GM12878 (cell line): ENCODE measurements at regions not wholly inside any gene's neighbourhood (a gene's known extent, or its start where the extent isn't known, plus 50 kb on each side); places are given as distances from the start of the nearest gene placed in this dataset.

ENCODE experiments used
- ATAC-seq: fragments of 200-7000 bp; cut with Tn5 transposase; 3 replicates; pipeline ENCODE4 v1.9.1; 2020; ENCODE audit warnings: mild to moderate bottlenecking, moderate library complexity
- BruUV-seq: library from RNA; stranded (reverse); fragments of 400-500 nt; replicated peaks from 2 replicates; lab custom pipeline; 2021; lab: Mats Ljungman, UMichigan
- CTCF ChIA-PET: fragments of 300-600 bp; sonication (Branson Sonifier 250); formaldehyde crosslinking; extraction: SDS; loops from one replicate; lab custom pipeline; 2021; ENCODE audit warnings: inconsistent platforms; lab: Yijun Ruan, JAX
- POLR2A ChIA-PET: fragments of 350-600 bp; formaldehyde crosslinking; extraction: SDS; loops from one replicate; lab custom pipeline; 2021; ENCODE audit warnings: inconsistent platforms; lab: Charles Lee
- RAD21 ChIA-PET: fragments of 300-600 bp; sonication (Branson Sonifier 250); formaldehyde crosslinking; loops from one replicate; lab custom pipeline; 2023; ENCODE audit warnings: antibody characterized with exemption; ENCODE audit not compliant: unreplicated experiment; lab: Charles Lee
- SMC1A ChIA-PET: fragments of 300-600 bp; sonication (Branson Sonifier 250); formaldehyde crosslinking; loops from one replicate; lab custom pipeline; 2023; ENCODE audit not compliant: unreplicated experiment, uncharacterized antibody; lab: Charles Lee
- DNase-seq: peaks from one replicate; pipeline ENCODE4 v3.0.0-alpha.2; 2011; ENCODE audit warnings: low read depth, low spot score
- FAIRE-seq: peaks from 3 replicates; lab custom pipeline; 2011; peaks lifted over from hg19 to GRCh38; lab: Jason Lieb, UNC
- H2AFZ ChIP-seq: 2 replicates; pipeline ENCODE4 v1.6.0; 2011; ENCODE audit warnings: low read depth, low read length, control low read depth; ENCODE audit not compliant: control insufficient read depth
- H3K27ac ChIP-seq: 2 replicates; pipeline ENCODE4 v1.5.1; 2011; ENCODE audit warnings: control low read depth; ENCODE audit not compliant: control insufficient read depth, insufficient read depth
- H3K27me3 ChIP-seq, 2 experiments: replicated peaks in 1 of 2; 2 replicates each; pipeline versions ENCODE4 v1.6.0 to v1.6.1; 2011; ENCODE audit warnings: low read length in 1 of 2; ENCODE audit not compliant: control insufficient read depth in 2 of 2, insufficient read depth in 2 of 2
- H3K36me3 ChIP-seq, 2 experiments: 2 replicates each; pipeline ENCODE4 v1.5.1; 2011; ENCODE audit warnings: low read length in 1 of 2; ENCODE audit not compliant: control insufficient read depth in 2 of 2, insufficient read depth in 2 of 2
- H3K4me1 ChIP-seq: 2 replicates; pipeline ENCODE4 v1.6.1; 2011; ENCODE audit warnings: mild to moderate bottlenecking, low read length, moderate library complexity, mixed read lengths; ENCODE audit not compliant: control insufficient read depth, insufficient read depth
- H3K4me2 ChIP-seq: 2 replicates; pipeline ENCODE4 v1.6.0; 2011; ENCODE audit warnings: control low read depth; ENCODE audit not compliant: control insufficient read depth, insufficient read depth
- H3K4me3 ChIP-seq: fragments of 200-600 bp; sonication (generic); 2 replicates; pipeline ENCODE4 v1.5.1; 2016
- H3K79me2 ChIP-seq: 2 replicates; pipeline ENCODE4 v1.6.0; 2011; ENCODE audit warnings: low read length; ENCODE audit not compliant: control insufficient read depth, insufficient read depth
- H3K9ac ChIP-seq: 2 replicates; pipeline ENCODE4 v1.8.0; 2011; ENCODE audit warnings: low read length, control low read depth, mixed read lengths; ENCODE audit not compliant: control insufficient read depth, insufficient read depth
- H3K9me3 ChIP-seq: replicated peaks from 3 replicates; pipeline ENCODE4 v1.5.1; 2011; ENCODE audit warnings: mild to moderate bottlenecking, low read length; ENCODE audit not compliant: control insufficient read depth, insufficient read depth
- H4K20me1 ChIP-seq: 2 replicates; pipeline ENCODE4 v1.6.0; 2011; ENCODE audit not compliant: control insufficient read depth, insufficient read depth
- BCL11A ChIP-seq: IDR thresholded peaks from 2 replicates; pipeline ENCODE4 v1.6.1; 2011; ENCODE audit warnings: low read depth, low read length
- CEBPB ChIP-seq, 2 experiments: fragments of 150-350 bp in 1 of 2; IDR thresholded peaks; 2 replicates each; pipeline ENCODE4 v1.6.1; 2012 to 2014; ENCODE audit warnings: low read depth in 2 of 2, low read length in 2 of 2, borderline replicate concordance in 1 of 2, inconsistent platforms in 1 of 2
- E2F4 ChIP-seq: IDR thresholded peaks from 2 replicates; pipeline ENCODE4 v1.6.1; 2012; ENCODE audit warnings: low read depth, low read length, improper control_type of control experiment
- ETV6 ChIP-seq, 2 experiments: fragments of 450-650 bp in 1 of 2; IDR thresholded peaks in 1 of 2; conservative IDR thresholded peaks in 1 of 2; 2 replicates each; pipeline ENCODE4 v1.6.1; 2014; ENCODE audit warnings: antibody characterized with exemption in 1 of 2, borderline replicate concordance in 1 of 2, low read depth in 1 of 2, mild to moderate bottlenecking in 1 of 2, moderate library complexity in 1 of 2
- EZH2 ChIP-seq: IDR thresholded peaks from 2 replicates; pipeline ENCODE4 v1.6.1; 2012; ENCODE audit warnings: low read depth, mild to moderate bottlenecking, control low read depth, inconsistent platforms, low read length, borderline replicate concordance; ENCODE audit not compliant: control insufficient read depth
- JUND ChIP-seq: IDR thresholded peaks from 2 replicates; pipeline ENCODE4 v1.6.1; 2012; ENCODE audit warnings: low read depth, mild to moderate bottlenecking, low read length, improper control_type of control experiment, moderate library complexity
- PAX5 ChIP-seq: IDR thresholded peaks from 2 replicates; pipeline ENCODE4 v1.6.1; 2011; ENCODE audit warnings: low read depth, low read length, borderline replicate concordance
- SMAD1 ChIP-seq: fragments of 450-650 bp; IDR thresholded peaks from 2 replicates; pipeline ENCODE4 v1.6.1; 2018; ENCODE audit warnings: mild to moderate bottlenecking, low read depth; ENCODE audit not compliant: partially characterized antibody
- SRF ChIP-seq, 2 experiments: IDR thresholded peaks; 2 replicates each; pipeline ENCODE4 v1.6.1; 2011; ENCODE audit warnings: low read depth in 2 of 2, low read length in 2 of 2, mild to moderate bottlenecking in 1 of 2, moderate library complexity in 1 of 2
- STAT3 ChIP-seq: IDR thresholded peaks from 2 replicates; pipeline ENCODE4 v1.6.1; 2011; ENCODE audit warnings: low read depth, low read length, improper control_type of control experiment
- TARDBP ChIP-seq: IDR thresholded peaks from 2 replicates; pipeline ENCODE4 v1.6.1; 2016; ENCODE audit warnings: borderline replicate concordance
- USF1 ChIP-seq: IDR thresholded peaks from 2 replicates; pipeline ENCODE4 v1.6.1; 2011; ENCODE audit warnings: borderline replicate concordance, low read depth, mild to moderate bottlenecking, moderate library complexity, mixed read lengths, low read length; ENCODE audit not compliant: insufficient read depth; ENCODE audit errors: extremely low read length
- WRNIP1 ChIP-seq: IDR thresholded peaks from 2 replicates; pipeline ENCODE4 v1.6.1; 2011; ENCODE audit warnings: low read depth, low read length, improper control_type of control experiment, borderline replicate concordance
- YY1 ChIP-seq: IDR thresholded peaks from 2 replicates; pipeline ENCODE4 v1.6.1; 2011; ENCODE audit warnings: low read depth, mild to moderate bottlenecking, low read length
- WGBS: methylation state at CpG from one replicate; pipeline ENCODE4 v1.1.6; 2016; ENCODE audit warnings: low lambda C conversion rate; ENCODE audit not compliant: insufficient replicate concordance, insufficient coverage; ENCODE audit errors: missing lambda C conversion rate; 5-methylcytosine and 5-hydroxymethylcytosine counted together
- in situ Hi-C: fragments of 300-500 bp; cut with MboI; formaldehyde crosslinking; loops from 9 replicates; pipeline ENCODE4 v1.14.3; 2018; ENCODE audit warnings: mixed read lengths
- intact Hi-C: fragments of 100-400 bp; cut with micrococcal nuclease; formaldehyde crosslinking; loops from one replicate; pipeline ENCODE4 v1.14.2; 2022; ENCODE audit not compliant: unreplicated experiment

- TF ChIP-seq STAT3 (no peak), WRNIP1 (no peak), SRF (IDR thresholded peaks at IDR 0.05; ENCODE audit: low read depth in 2 of 2, low read length in 2 of 2) (no peak), USF1 (no peak), EZH2 (no peak), BCL11A (no peak), ETV6 (conservative IDR thresholded peaks at IDR 0.05 in 1 of 2, IDR thresholded peaks at IDR 0.05 in 1 of 2; ENCODE audit: borderline replicate concordance in 1 of 2, low read depth in 1 of 2) (no peak), TARDBP (no peak), YY1 (no peak), SMAD1 (no peak), PAX5 (no peak), E2F4 (no peak), JUND (no peak), CEBPB (IDR thresholded peaks at IDR 0.05; ENCODE audit: borderline replicate concordance in 1 of 2, low read depth in 2 of 2, low read length in 2 of 2) (no peak)
- H3K4me3 ChIP-seq, result no peak overlapping the region
- no peaks in the 10 kb centered on the region for H3K36me3 ChIP-seq
- H2AFZ ChIP-seq, result no peak overlapping the region
- ChIA-PET POLR2A (no interaction called here), SMC1A (no interaction called here), RAD21 (no interaction called here), CTCF (no interaction called here)
- ATAC-seq (no peak), DNase-seq (no peak), FAIRE-seq (no peak)
- no peaks in the 10 kb centered on the region for H3K27me3 ChIP-seq
- intact Hi-C loops (no loop called here), in situ Hi-C loops (no loop called here)
- BruUV-seq, result no TSS peak
- 0% methylated on average over 2 of the region's 2 CpGs for WGBS
- no peaks in the 10 kb centered on the region for H3K4me1 ChIP-seq
- H3K79me2 ChIP-seq, result no peaks in the 10 kb centered on the region
- H3K9ac ChIP-seq, result no peak overlapping the region
- no peak overlapping the region for H3K4me2 ChIP-seq
- H3K27ac ChIP-seq, result no peak overlapping the region
- H3K9me3 ChIP-seq, result no peaks in the 10 kb centered on the region
- no peaks in the 10 kb centered on the region for H4K20me1 ChIP-seq
Observed at GRCh38 chr7:85376589-85376988, 189.7 kb upstream of the SEMA3D start.
